ENCODE measurements at regions not wholly inside any gene's neighbourhood (a gene's known extent, or its start where the extent isn't known, plus 50 kb on each side); places are given as distances from the start of the nearest gene placed in this dataset.

DNA sequence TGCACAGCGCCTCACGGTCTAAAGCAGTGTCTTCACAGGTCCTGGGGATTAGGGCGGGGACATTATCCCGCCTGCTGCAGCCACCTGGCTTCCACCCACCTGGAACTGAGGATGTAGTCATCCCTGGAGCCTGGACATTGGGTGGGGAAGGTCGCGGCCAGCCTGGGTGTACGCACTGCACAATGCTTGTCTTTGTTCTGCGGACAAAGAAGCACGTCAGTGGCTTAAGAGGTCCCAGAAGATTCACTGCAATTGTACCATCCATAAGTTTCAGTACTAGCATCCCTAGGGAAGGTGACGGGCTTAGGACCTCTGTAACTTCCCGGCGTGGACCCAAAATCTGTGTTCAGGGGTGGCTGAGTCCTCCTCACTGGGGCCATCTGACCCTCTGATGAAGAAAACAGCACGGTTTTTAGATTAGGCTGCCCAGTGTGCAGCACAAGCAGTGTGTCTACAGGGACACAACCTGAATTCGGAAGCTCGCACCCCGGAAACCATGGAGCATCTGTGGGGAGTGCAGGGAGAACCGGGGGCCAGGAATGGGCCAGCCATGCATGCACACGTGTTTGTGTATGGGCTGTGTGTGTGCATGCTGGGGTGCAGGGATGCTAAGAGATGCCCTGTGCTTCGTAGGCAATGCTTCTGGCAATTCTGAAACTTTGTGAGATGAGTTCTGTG, 342.6 kb upstream of the B3GAT1 start:
- TF ChIP-seq, protein P1, sequence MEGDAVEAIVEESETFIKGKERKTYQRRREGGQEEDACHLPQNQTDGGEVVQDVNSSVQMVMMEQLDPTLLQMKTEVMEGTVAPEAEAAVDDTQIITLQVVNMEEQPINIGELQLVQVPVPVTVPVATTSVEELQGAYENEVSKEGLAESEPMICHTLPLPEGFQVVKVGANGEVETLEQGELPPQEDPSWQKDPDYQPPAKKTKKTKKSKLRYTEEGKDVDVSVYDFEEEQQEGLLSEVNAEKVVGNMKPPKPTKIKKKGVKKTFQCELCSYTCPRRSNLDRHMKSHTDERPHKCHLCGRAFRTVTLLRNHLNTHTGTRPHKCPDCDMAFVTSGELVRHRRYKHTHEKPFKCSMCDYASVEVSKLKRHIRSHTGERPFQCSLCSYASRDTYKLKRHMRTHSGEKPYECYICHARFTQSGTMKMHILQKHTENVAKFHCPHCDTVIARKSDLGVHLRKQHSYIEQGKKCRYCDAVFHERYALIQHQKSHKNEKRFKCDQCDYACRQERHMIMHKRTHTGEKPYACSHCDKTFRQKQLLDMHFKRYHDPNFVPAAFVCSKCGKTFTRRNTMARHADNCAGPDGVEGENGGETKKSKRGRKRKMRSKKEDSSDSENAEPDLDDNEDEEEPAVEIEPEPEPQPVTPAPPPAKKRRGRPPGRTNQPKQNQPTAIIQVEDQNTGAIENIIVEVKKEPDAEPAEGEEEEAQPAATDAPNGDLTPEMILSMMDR (conservative IDR thresholded peaks at IDR 0.05 in 1 of 2, IDR thresholded peaks at IDR 0.05 in 1 of 2; ENCODE audit: low read depth in 1 of 2, low read length in 2 of 2): no peak
- TF ChIP-seq EZH2 (IDR thresholded peaks at IDR 0.05; ENCODE audit: low read length, missing control alignments): no peak
